CD4-positive, CD25-positive, alpha-beta regulatory T cell (primary cell): ENCODE measurements at regions not wholly inside any gene's neighbourhood (a gene's known extent, or its start where the extent isn't known, plus 50 kb on each side); places are given as distances from the start of the nearest gene placed in this dataset.

Source experiments
- ATAC-seq, 2 donors: fragments of 150-1000 bp; cut with Tn5 transposase; one replicate each; pipeline ENCODE4 v1.10.0; 2021; ENCODE audit warnings: low read depth in 2 of 2, moderate number of reproducible peaks in 2 of 2, moderate library complexity in 1 of 2
- DNase-seq, 3 donors: peaks; one replicate each; pipeline versions ENCODE4 v3.0.0 to v3.0.0-alpha.2; 2012 to 2022; ENCODE audit warnings: mixed read lengths in 1 of 3
- H3K27ac ChIP-seq: one replicate; pipeline ENCODE4 v1.7.0; 2013; ENCODE audit warnings: mild to moderate bottlenecking, low read length; ENCODE audit not compliant: insufficient read depth, poor library complexity, severe bottlenecking
- H3K27me3 ChIP-seq: one replicate; pipeline ENCODE4 v1.7.0; 2013; ENCODE audit warnings: low read length; ENCODE audit not compliant: control insufficient read depth, insufficient read depth
- H3K36me3 ChIP-seq: one replicate; pipeline ENCODE4 v1.7.0; 2013; ENCODE audit warnings: mild to moderate bottlenecking, low read length, moderate library complexity; ENCODE audit not compliant: control insufficient read depth, insufficient read depth
- H3K4me1 ChIP-seq: 2 replicates; pipeline ENCODE4 v1.7.0; 2013; ENCODE audit warnings: mild to moderate bottlenecking, low read length; ENCODE audit not compliant: insufficient read depth, control insufficient read depth, poor library complexity, severe bottlenecking
- H3K4me3 ChIP-seq: one replicate; pipeline ENCODE4 v1.7.0; 2013; ENCODE audit warnings: low read depth, mild to moderate bottlenecking, low read length, moderate library complexity
- H3K9me3 ChIP-seq, 2 experiments: 1 replicate in 1 of 2; 2 replicates in 1 of 2; pipeline ENCODE4 v1.7.0; 2013; ENCODE audit warnings: low read length in 2 of 2, mild to moderate bottlenecking in 1 of 2, moderate library complexity in 1 of 2; ENCODE audit not compliant: control insufficient read depth in 2 of 2
- H3K27ac Mint-ChIP-seq, 3 donors: one replicate each; pipeline ENCODE4 v1.8.0; 2020 to 2022; ENCODE audit warnings: mild to moderate bottlenecking in 3 of 3, mixed read lengths in 3 of 3, moderate library complexity in 2 of 3
- H3K27me3 Mint-ChIP-seq: one replicate; pipeline ENCODE4 v1.8.0; 2022; ENCODE audit warnings: mild to moderate bottlenecking, mixed read lengths
- H3K36me3 Mint-ChIP-seq: one replicate; pipeline ENCODE4 v1.8.0; 2020; ENCODE audit warnings: mixed read lengths
- H3K4me1 Mint-ChIP-seq, 4 donors: one replicate each; pipeline ENCODE4 v1.8.0; 2020 to 2022; ENCODE audit warnings: mixed read lengths in 4 of 4, mild to moderate bottlenecking in 1 of 4
- H3K4me3 Mint-ChIP-seq, 4 donors: one replicate each; pipeline ENCODE4 v1.8.0; 2020 to 2022; ENCODE audit warnings: mild to moderate bottlenecking in 4 of 4, mixed read lengths in 4 of 4, moderate library complexity in 3 of 4
- H3K9me3 Mint-ChIP-seq, 7 donors: one replicate each; pipeline ENCODE4 v1.8.0; 2020 to 2022; ENCODE audit warnings: mixed read lengths in 7 of 7, mild to moderate bottlenecking in 3 of 7, moderate library complexity in 2 of 7

DNA sequence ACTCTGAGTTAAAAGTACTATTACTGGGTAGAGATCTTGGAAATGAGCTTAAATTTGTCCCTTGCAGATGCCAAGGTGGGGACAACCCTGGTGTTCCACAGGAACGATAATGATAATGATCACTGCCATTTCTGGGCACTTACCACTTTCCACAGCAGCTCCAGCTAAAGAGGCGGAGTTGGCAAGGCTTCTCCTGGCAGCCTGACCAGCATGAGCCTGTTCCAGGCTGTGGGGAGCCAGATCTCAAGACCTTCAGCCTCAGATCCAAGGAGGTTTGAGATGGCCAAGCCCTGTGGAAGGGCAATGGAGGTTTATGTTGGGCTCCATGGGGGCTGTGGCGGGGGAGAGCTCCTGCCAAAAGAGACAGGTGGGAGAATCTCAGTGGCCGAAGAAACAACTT is 244.9 kb upstream of the MVB12B start:
- Mint-ChIP-seq H3K4me3 (no peak overlapping the region), H3K9me3 (peaks cover 0 to 5% (median 0%) of the 10 kb centered on the region in 7 donors), H3K27me3 (peaks cover 8% of the 10 kb centered on the region), H3K4me1 (peaks cover 0 to 15% (median 7%) of the 10 kb centered on the region in 4 donors), H3K36me3 (no peaks in the 10 kb centered on the region), H3K27ac (no peak overlapping the region)
- ATAC-seq (no peak), DNase-seq (no peak)
- H3K4me1 ChIP-seq = peaks cover 5% of the 10 kb centered on the region
- H3K27me3 ChIP-seq = no peaks in the 10 kb centered on the region
- H3K27ac ChIP-seq = no peak overlapping the region
- no peak overlapping the region for H3K4me3 ChIP-seq
- no peaks in the 10 kb centered on the region for H3K9me3 ChIP-seq
- no peaks in the 10 kb centered on the region for H3K36me3 ChIP-seq

- Mint-ChIP-seq H3K27ac (peak overlapping the region in 1 of 3 donors; percentile 84), H3K27me3 (peaks cover 4% of the 10 kb centered on the region), H3K36me3 (no peaks in the 10 kb centered on the region)
Observed at GRCh38 chr9:126084008-126084407, 242.6 kb upstream of the MVB12B start.

GRCh38 chr9:126084696-126085095 is 241.9 kb upstream of the MVB12B start:
- DNase-seq (no peak), ATAC-seq (no peak)
- Mint-ChIP-seq H3K4me3 (no peak overlapping the region), H3K27ac (no peak overlapping the region), H3K36me3 (no peaks in the 10 kb centered on the region), H3K9me3 (peaks cover 0 to 5% (median 0%) of the 10 kb centered on the region in 7 donors), H3K4me1 (peaks cover 0 to 15% (median 7%) of the 10 kb centered on the region in 4 donors), H3K27me3 (peaks cover 4% of the 10 kb centered on the region)
- Histone ChIP-seq H3K27ac (no peak overlapping the region), H3K4me3 (no peak overlapping the region), H3K9me3 (no peaks in the 10 kb centered on the region), H3K36me3 (no peaks in the 10 kb centered on the region), H3K4me1 (peaks cover 5% of the 10 kb centered on the region), H3K27me3 (no peaks in the 10 kb centered on the region)

More at GRCh38 chr9:126084008-126084407, 242.6 kb upstream of the MVB12B start:
- H3K9me3 ChIP-seq = no peaks in the 10 kb centered on the region
- peaks cover 0 to 15% (median 7%) of the 10 kb centered on the region in 4 donors for H3K4me1 Mint-ChIP-seq
- no peaks in the 10 kb centered on the region for H3K27me3 ChIP-seq
- ATAC-seq (no peak), DNase-seq (peak in 1 of 3 donors; percentile 34)
- no peak overlapping the region for H3K4me3 ChIP-seq
- no peak overlapping the region for H3K27ac ChIP-seq
- peaks cover 5% of the 10 kb centered on the region for H3K4me1 ChIP-seq
- H3K4me3 Mint-ChIP-seq = no peak overlapping the region
- H3K9me3 Mint-ChIP-seq = peaks cover 0 to 5% (median 0%) of the 10 kb centered on the region in 7 donors
- no peaks in the 10 kb centered on the region for H3K36me3 ChIP-seq

- no peaks in the 10 kb centered on the region for H3K36me3 Mint-ChIP-seq
- peaks cover 5% of the 10 kb centered on the region for H3K4me1 ChIP-seq
- peaks cover 0 to 15% (median 7%) of the 10 kb centered on the region in 4 donors for H3K4me1 Mint-ChIP-seq
- no peaks in the 10 kb centered on the region for H3K27me3 ChIP-seq
- no peak overlapping the region for H3K27ac Mint-ChIP-seq
- H3K36me3 ChIP-seq = no peaks in the 10 kb centered on the region
- DNase-seq (no peak), ATAC-seq (no peak)
- H3K9me3 ChIP-seq = no peaks in the 10 kb centered on the region
- H3K4me3 Mint-ChIP-seq = no peak overlapping the region
- no peak overlapping the region for H3K27ac ChIP-seq
- peaks cover 0 to 5% (median 0%) of the 10 kb centered on the region in 7 donors for H3K9me3 Mint-ChIP-seq
- H3K4me3 ChIP-seq = no peak overlapping the region
- peaks cover 4% of the 10 kb centered on the region for H3K27me3 Mint-ChIP-seq
Observed at GRCh38 chr9:126085170-126085569, 241.5 kb upstream of the MVB12B start.

- H3K36me3 ChIP-seq = no peaks in the 10 kb centered on the region
- H3K4me3 ChIP-seq = no peak overlapping the region
- H3K27ac ChIP-seq = no peak overlapping the region
- Mint-ChIP-seq H3K9me3 (peaks cover 0 to 1% (median 0%) of the 10 kb centered on the region in 7 donors), H3K27me3 (peaks cover 4% of the 10 kb centered on the region), H3K4me3 (no peak overlapping the region), H3K4me1 (peaks cover 0 to 15% (median 7%) of the 10 kb centered on the region in 4 donors), H3K36me3 (no peaks in the 10 kb centered on the region), H3K27ac (no peak overlapping the region)
- H3K4me1 ChIP-seq = peaks cover 5% of the 10 kb centered on the region
- ATAC-seq (no peak), DNase-seq (no peak)
- H3K27me3 ChIP-seq = no peaks in the 10 kb centered on the region
- no peaks in the 10 kb centered on the region for H3K9me3 ChIP-seq
Observed at GRCh38 chr9:126088336-126088735, 238.3 kb upstream of the MVB12B start.

DNA sequence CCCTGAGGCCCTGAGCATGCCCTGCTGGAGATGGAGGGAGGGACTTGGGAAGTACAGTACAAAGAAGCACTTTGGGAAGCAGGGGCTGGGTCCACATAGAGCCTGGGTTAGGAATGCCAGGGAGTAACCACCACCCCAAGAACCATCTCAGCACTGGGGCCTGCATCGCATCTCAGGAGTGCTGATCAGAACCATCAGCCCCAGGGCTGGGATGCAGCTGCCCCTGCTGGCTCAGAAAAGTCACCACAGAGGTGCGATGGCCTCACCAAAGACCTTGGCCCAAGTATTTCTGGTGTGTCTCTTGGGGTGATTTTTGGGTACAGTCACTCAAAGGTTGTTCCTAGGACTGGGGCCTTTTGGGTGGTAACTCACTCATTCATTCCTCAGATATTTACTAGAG is 236.8 kb upstream of the MVB12B start:
- Histone ChIP-seq H3K36me3 (no peaks in the 10 kb centered on the region), H3K27me3 (no peaks in the 10 kb centered on the region), H3K9me3 (no peaks in the 10 kb centered on the region), H3K4me1 (no peaks in the 10 kb centered on the region), H3K27ac (no peak overlapping the region), H3K4me3 (no peak overlapping the region)
- no peak for DNase-seq
- H3K9me3 Mint-ChIP-seq = no peaks in the 10 kb centered on the region
- H3K4me1 Mint-ChIP-seq = peaks cover 0 to under 1% (median 0%) of the 10 kb centered on the region in 4 donors
- no peak for ATAC-seq
- no peak overlapping the region for H3K4me3 Mint-ChIP-seq
- no peaks in the 10 kb centered on the region for H3K27me3 Mint-ChIP-seq
- no peaks in the 10 kb centered on the region for H3K36me3 Mint-ChIP-seq
- H3K27ac Mint-ChIP-seq = no peak overlapping the region

- ATAC-seq (no peak), DNase-seq (no peak)
- Histone ChIP-seq H3K4me3 (no peak overlapping the region), H3K36me3 (no peaks in the 10 kb centered on the region), H3K27me3 (no peaks in the 10 kb centered on the region), H3K9me3 (no peaks in the 10 kb centered on the region), H3K27ac (no peak overlapping the region), H3K4me1 (no peaks in the 10 kb centered on the region)
- no peak overlapping the region for H3K27ac Mint-ChIP-seq
- no peaks in the 10 kb centered on the region for H3K9me3 Mint-ChIP-seq
- H3K36me3 Mint-ChIP-seq = no peaks in the 10 kb centered on the region
- no peak overlapping the region for H3K4me3 Mint-ChIP-seq
- peaks cover 11% of the 10 kb centered on the region for H3K27me3 Mint-ChIP-seq
- no peaks in the 10 kb centered on the region for H3K4me1 Mint-ChIP-seq
Observed at GRCh38 chr9:126093771-126094170, 232.9 kb upstream of the MVB12B start.

DNA sequence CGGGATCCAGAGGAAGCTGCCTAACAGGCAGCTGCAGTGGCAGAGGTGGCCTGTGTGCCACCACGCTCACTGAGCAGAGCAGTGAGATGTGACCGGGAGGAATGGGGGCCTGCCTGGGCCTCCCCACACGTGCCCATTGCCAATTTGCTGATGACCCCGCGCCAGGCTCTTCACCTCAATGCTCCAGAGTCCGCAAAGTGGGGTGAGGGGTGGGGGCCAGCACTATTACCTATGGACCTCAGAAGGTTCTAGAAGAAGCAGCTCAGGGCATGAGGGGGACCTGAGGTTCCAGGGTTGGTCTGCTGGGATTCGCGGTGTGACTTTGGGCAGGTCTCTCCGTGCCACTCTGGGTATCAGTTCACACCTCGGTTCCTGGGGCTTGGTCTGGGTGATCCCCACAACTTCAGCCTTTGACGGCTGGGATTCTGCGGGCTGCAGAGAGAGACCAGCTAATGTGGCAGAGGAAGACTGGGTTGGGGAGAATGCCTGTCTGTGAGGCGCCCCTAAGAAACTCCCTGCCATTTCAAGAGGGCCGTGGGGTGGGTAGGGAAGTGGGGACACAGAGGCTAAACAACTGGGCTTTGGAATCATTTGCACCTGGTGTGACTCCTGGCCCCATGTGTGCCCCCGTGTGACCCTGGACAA is 231.0 kb upstream of the MVB12B start:
- peaks cover 15% of the 10 kb centered on the region for H3K27me3 Mint-ChIP-seq
- DNase-seq (no peak), ATAC-seq (no peak)
- Histone ChIP-seq H3K27ac (no peak overlapping the region), H3K4me3 (no peak overlapping the region), H3K36me3 (no peaks in the 10 kb centered on the region), H3K9me3 (no peaks in the 10 kb centered on the region), H3K4me1 (no peaks in the 10 kb centered on the region), H3K27me3 (no peaks in the 10 kb centered on the region)
- H3K4me1 Mint-ChIP-seq = no peaks in the 10 kb centered on the region
- no peak overlapping the region for H3K27ac Mint-ChIP-seq
- H3K4me3 Mint-ChIP-seq = no peak overlapping the region
- H3K36me3 Mint-ChIP-seq = no peaks in the 10 kb centered on the region
- H3K9me3 Mint-ChIP-seq = no peaks in the 10 kb centered on the region
